Upper lobe of left lung (tissue), 6 donors: ENCODE measurements at regions not wholly inside any gene's neighbourhood (a gene's known extent, or its start where the extent isn't known, plus 50 kb on each side); places are given as distances from the start of the nearest gene placed in this dataset.

ENCODE experiments used
- ATAC-seq, 2 donors: fragments of 200-7000 bp; cut with Tn5 transposase; one replicate each; pipeline ENCODE4 v1.9.1; 2022; ENCODE audit warnings: mild to moderate bottlenecking in 2 of 2, moderate library complexity in 2 of 2; ENCODE audit not compliant: low FRiP score in 2 of 2
- DNase-seq, 2 donors: peaks; one replicate each; pipeline ENCODE4 v3.0.0-alpha.2; 2019 to 2020
- H3K27ac ChIP-seq, 4 donors: fragments of 200-600 bp; sonication (generic); one replicate each; pipeline ENCODE4 v1.5.1; 2016 to 2019
- H3K27me3 ChIP-seq, 4 donors: fragments of 200-600 bp; sonication (generic); one replicate each; pipeline ENCODE4 v1.5.1; 2017 to 2019
- H3K36me3 ChIP-seq, 4 donors: fragments of 200-600 bp; sonication (generic); one replicate each; pipeline ENCODE4 v1.5.1; 2016 to 2019
- H3K4me1 ChIP-seq, 4 donors: fragments of 200-600 bp; sonication (generic); one replicate each; pipeline ENCODE4 v1.5.1; 2018 to 2019
- H3K4me3 ChIP-seq, 4 donors: fragments of 200-600 bp; sonication (generic); one replicate each; pipeline ENCODE4 v1.5.1; 2017 to 2019; ENCODE audit warnings: mild to moderate bottlenecking in 2 of 4, moderate library complexity in 1 of 4
- H3K9me3 ChIP-seq, 4 donors: fragments of 200-600 bp; sonication (generic); one replicate each; pipeline ENCODE4 v1.5.1; 2018 to 2019
- EP300 ChIP-seq, 4 donors: sonication (generic); formaldehyde crosslinking; IDR thresholded peaks; one replicate each; pipeline ENCODE4 v1.5.1; 2017; ENCODE audit warnings: antibody characterized with exemption in 4 of 4, control low read depth in 2 of 4
- POLR2A ChIP-seq, 4 donors: fragments of 450-650 bp; IDR thresholded peaks; one replicate each; pipeline ENCODE4 v1.5.1; 2016 to 2017; ENCODE audit warnings: antibody characterized with exemption in 4 of 4, mild to moderate bottlenecking in 2 of 4
- POLR2AphosphoS5 ChIP-seq, 2 donors: sonication (generic); formaldehyde crosslinking; IDR thresholded peaks; one replicate each; pipeline ENCODE4 v1.5.1; 2017; ENCODE audit warnings: antibody characterized with exemption in 2 of 2
- WGBS, 2 donors: methylation state at CpG; one replicate each; pipeline ENCODE4 v1.1.5; 2017 to 2018; 5-methylcytosine and 5-hydroxymethylcytosine counted together
- TF ChIP-seq, protein P1 (sequence below), 6 experiments: fragments of 450-650 bp in 4 of 6; fragments of 200-600 bp in 2 of 6; sonication (generic) in 2 of 6; IDR thresholded peaks; one replicate each; pipeline ENCODE4 v1.5.1; 2016 to 2019; ENCODE audit warnings: antibody characterized with exemption in 6 of 6
- donor health status: DM: no; HTN: no; CAD: no; lungs with moderate emphysema.
- donor health status: DM: no; HTN: yes; CAD: no; lungs with severe emphysema.

GRCh38 chr20:40499391-40499790 lies 189.6 kb downstream of the MAFB start:
- Histone ChIP-seq H3K9me3 (no peaks in the 10 kb centered on the region), H3K4me1 (peaks cover 0 to 3% (median 0%) of the 10 kb centered on the region in 4 donors), H3K27me3 (no peaks in the 10 kb centered on the region), H3K36me3 (no peaks in the 10 kb centered on the region), H3K4me3 (no peak overlapping the region), H3K27ac (peak overlapping the region in 3 of 4 donors; percentile 54 to 78 (median 73))
- no peak for ATAC-seq
- TF ChIP-seq EP300 (IDR thresholded peaks at IDR 0.05), result no peak
- TF ChIP-seq, protein P1, sequence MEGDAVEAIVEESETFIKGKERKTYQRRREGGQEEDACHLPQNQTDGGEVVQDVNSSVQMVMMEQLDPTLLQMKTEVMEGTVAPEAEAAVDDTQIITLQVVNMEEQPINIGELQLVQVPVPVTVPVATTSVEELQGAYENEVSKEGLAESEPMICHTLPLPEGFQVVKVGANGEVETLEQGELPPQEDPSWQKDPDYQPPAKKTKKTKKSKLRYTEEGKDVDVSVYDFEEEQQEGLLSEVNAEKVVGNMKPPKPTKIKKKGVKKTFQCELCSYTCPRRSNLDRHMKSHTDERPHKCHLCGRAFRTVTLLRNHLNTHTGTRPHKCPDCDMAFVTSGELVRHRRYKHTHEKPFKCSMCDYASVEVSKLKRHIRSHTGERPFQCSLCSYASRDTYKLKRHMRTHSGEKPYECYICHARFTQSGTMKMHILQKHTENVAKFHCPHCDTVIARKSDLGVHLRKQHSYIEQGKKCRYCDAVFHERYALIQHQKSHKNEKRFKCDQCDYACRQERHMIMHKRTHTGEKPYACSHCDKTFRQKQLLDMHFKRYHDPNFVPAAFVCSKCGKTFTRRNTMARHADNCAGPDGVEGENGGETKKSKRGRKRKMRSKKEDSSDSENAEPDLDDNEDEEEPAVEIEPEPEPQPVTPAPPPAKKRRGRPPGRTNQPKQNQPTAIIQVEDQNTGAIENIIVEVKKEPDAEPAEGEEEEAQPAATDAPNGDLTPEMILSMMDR (IDR thresholded peaks at IDR 0.05), result no peak
- no peak for DNase-seq
- 62 to 79% methylated on average over 2 of the region's 2 CpGs for WGBS, 2 donors

- Histone ChIP-seq H3K9me3 (no peaks in the 10 kb centered on the region), H3K27me3 (no peaks in the 10 kb centered on the region), H3K4me1 (peaks cover 0 to 10% (median 8%) of the 10 kb centered on the region in 4 donors), H3K4me3 (no peak overlapping the region), H3K36me3 (no peaks in the 10 kb centered on the region), H3K27ac (peak overlapping the region; percentile 54 to 78 (median 74))
- DNase-seq (peak in 1 of 2 donors; percentile 78), ATAC-seq (peak; percentile 84 to 85)
- WGBS, 2 donors, result 41 to 42% methylated on average over 4 of the region's 4 CpGs
- TF ChIP-seq EP300 (IDR thresholded peaks at IDR 0.05), result peak in 1 of 4 donors; percentile 24
- TF ChIP-seq POLR2A (IDR thresholded peaks at IDR 0.05), result no peak
- TF ChIP-seq POLR2AphosphoS5 (IDR thresholded peaks at IDR 0.05), result peak; percentile 62 to 70
- TF ChIP-seq, protein P1 (IDR thresholded peaks at IDR 0.05), result no peak
Measured at GRCh38 chr20:40497899-40498691, 190.9 kb downstream of the MAFB start.

GRCh38 chr20:40495956-40496355 lies 193.1 kb downstream of the MAFB start:
- DNase-seq, result no peak
- Histone ChIP-seq H3K4me1 (peaks cover 4 to 11% (median 9%) of the 10 kb centered on the region in 4 donors), H3K36me3 (no peaks in the 10 kb centered on the region), H3K4me3 (no peak overlapping the region), H3K27ac (peak overlapping the region in 1 of 4 donors; percentile 57), H3K27me3 (no peaks in the 10 kb centered on the region), H3K9me3 (no peaks in the 10 kb centered on the region)
- WGBS, 2 donors, result 84 to 90% methylated on average over 4 of the region's 4 CpGs
- ATAC-seq, result no peak
- TF ChIP-seq EP300 (IDR thresholded peaks at IDR 0.05) (no peak), POLR2A (IDR thresholded peaks at IDR 0.05) (no peak)
- TF ChIP-seq, protein P1 (IDR thresholded peaks at IDR 0.05), result no peak

DNA sequence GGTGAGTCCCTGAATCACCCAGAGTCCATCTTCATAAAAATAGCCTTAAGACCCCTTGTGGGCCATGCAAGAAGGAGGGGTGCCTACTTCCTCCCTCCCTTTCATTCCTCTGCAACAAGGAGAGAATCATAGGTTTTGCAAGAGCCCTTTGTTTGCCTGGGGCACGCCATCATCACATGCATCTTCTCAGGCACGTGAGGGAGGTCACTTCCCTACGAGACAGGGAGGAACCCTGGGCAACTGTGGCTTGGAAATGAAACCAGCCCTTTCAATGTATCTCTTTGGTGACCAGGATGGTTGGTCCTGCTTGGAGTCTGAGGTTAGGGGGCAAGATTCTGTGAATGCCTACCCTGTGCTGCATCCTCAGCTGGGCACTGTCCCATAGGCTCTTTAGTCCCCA lies 194.8 kb downstream of the MAFB start:
- Histone ChIP-seq H3K4me3 (no peak overlapping the region), H3K36me3 (no peaks in the 10 kb centered on the region), H3K27ac (peak overlapping the region in 3 of 4 donors; percentile 11 to 57 (median 13)), H3K4me1 (peaks cover 4 to 11% (median 8%) of the 10 kb centered on the region in 4 donors), H3K9me3 (no peaks in the 10 kb centered on the region), H3K27me3 (no peaks in the 10 kb centered on the region)
- 90 to 100% methylated on average over 3 of the region's 3 CpGs for WGBS, 2 donors
- DNase-seq (peak in 1 of 2 donors; percentile 76), ATAC-seq (peak in 1 of 2 donors; percentile 49)
- TF ChIP-seq EP300 (IDR thresholded peaks at IDR 0.05) (peak in 1 of 4 donors; percentile 68), POLR2AphosphoS5 (IDR thresholded peaks at IDR 0.05) (peak; percentile 35 to 36), POLR2A (IDR thresholded peaks at IDR 0.05) (peak in 1 of 4 donors; percentile 17)
- TF ChIP-seq, protein P1 (IDR thresholded peaks at IDR 0.05), result no peak
